GM23338 (cell line): ENCODE measurements at regions not wholly inside any gene's neighbourhood (a gene's known extent, or its start where the extent isn't known, plus 50 kb on each side); places are given as distances from the start of the nearest gene placed in this dataset.

ENCODE experiments used
- ATAC-seq: fragments of 200-7000 bp; cut with Tn5 transposase; 3 replicates; pipeline ENCODE4 v1.9.1; 2020
- DNase-seq: peaks from one replicate; pipeline ENCODE4 v3.0.0-alpha.2; 2015; ENCODE audit warnings: low spot score
- H2AFZ ChIP-seq: fragments of 200-600 bp; sonication (generic); 2 replicates; pipeline ENCODE4 v1.8.0; 2016; ENCODE audit warnings: antibody characterized with exemption, mild to moderate bottlenecking, moderate library complexity
- H3F3A ChIP-seq: fragments of 200-600 bp; sonication (generic); replicated peaks from 2 replicates; pipeline ENCODE4 v1.8.0; 2017; ENCODE audit warnings: antibody characterized with exemption, mixed run types, low read depth
- H3K27ac ChIP-seq: fragments of 200-600 bp; sonication (generic); 2 replicates; pipeline ENCODE4 v1.6.1; 2016; ENCODE audit warnings: low read depth
- H3K27me3 ChIP-seq: fragments of 200-600 bp; sonication (generic); 2 replicates; pipeline ENCODE4 v1.8.0; 2016; ENCODE audit warnings: mild to moderate bottlenecking, mixed run types, moderate library complexity; ENCODE audit not compliant: insufficient read depth
- H3K36me3 ChIP-seq: fragments of 200-600 bp; sonication (generic); 2 replicates; pipeline ENCODE4 v1.8.0; 2016; ENCODE audit warnings: mild to moderate bottlenecking; ENCODE audit not compliant: insufficient read depth
- H3K4me1 ChIP-seq: fragments of 200-600 bp; sonication (generic); 2 replicates; pipeline ENCODE4 v1.8.0; 2016; ENCODE audit warnings: mild to moderate bottlenecking, moderate library complexity; ENCODE audit not compliant: insufficient read depth
- H3K4me2 ChIP-seq: fragments of 200-600 bp; sonication (generic); 2 replicates; pipeline ENCODE4 v1.7.1; 2017; ENCODE audit warnings: mixed run types
- H3K4me3 ChIP-seq: fragments of 200-600 bp; sonication (generic); 2 replicates; pipeline ENCODE4 v1.6.1; 2016; ENCODE audit warnings: mixed run types
- H3K79me2 ChIP-seq: fragments of 200-600 bp; sonication (generic); replicated peaks from 2 replicates; pipeline ENCODE4 v1.8.0; 2017; ENCODE audit warnings: mild to moderate bottlenecking; ENCODE audit not compliant: insufficient read depth
- H3K9me2 ChIP-seq: fragments of 200-600 bp; sonication (generic); 2 replicates; pipeline ENCODE4 v1.8.0; 2017; ENCODE audit not compliant: insufficient read depth
- H4K20me1 ChIP-seq: fragments of 200-600 bp; sonication (generic); replicated peaks from 2 replicates; pipeline ENCODE4 v1.8.0; 2017; ENCODE audit warnings: mild to moderate bottlenecking; ENCODE audit not compliant: insufficient read depth
- H3K27ac Mint-ChIP-seq: 2 replicates; pipeline ENCODE4 v1.8.0; 2020; ENCODE audit warnings: inconsistent platforms, mild to moderate bottlenecking, moderate library complexity, mixed read lengths
- H3K27me3 Mint-ChIP-seq: 3 replicates; pipeline ENCODE4 v1.8.0; 2022; ENCODE audit warnings: low read depth, mild to moderate bottlenecking, moderate library complexity, mixed read lengths, inconsistent platforms; ENCODE audit not compliant: insufficient read depth, poor library complexity
- H3K36me3 Mint-ChIP-seq: 3 replicates; pipeline ENCODE4 v1.8.0; 2021; ENCODE audit warnings: low read depth, mild to moderate bottlenecking, inconsistent platforms, moderate library complexity, mixed read lengths
- H3K4me1 Mint-ChIP-seq: 3 replicates; pipeline ENCODE4 v1.8.0; 2020; ENCODE audit warnings: mild to moderate bottlenecking, inconsistent platforms, mixed read lengths
- H3K4me3 Mint-ChIP-seq: 3 replicates; pipeline ENCODE4 v1.8.0; 2021; ENCODE audit warnings: moderate library complexity, mild to moderate bottlenecking, inconsistent platforms, mixed read lengths
- H3K9me3 Mint-ChIP-seq: 3 replicates; pipeline ENCODE4 v1.8.0; 2020; ENCODE audit warnings: moderate library complexity, mild to moderate bottlenecking, inconsistent platforms, mixed read lengths
- CREB1 ChIP-seq: fragments of 250-450 bp; sonication (Bioruptor Pico); IDR thresholded peaks from 2 replicates; pipeline ENCODE4 v1.5.0; 2020; ENCODE audit warnings: low read depth, mild to moderate bottlenecking, moderate library complexity
- EZH2 ChIP-seq: fragments of 200-600 bp; sonication (generic); IDR thresholded peaks from one replicate; pipeline ENCODE4 v1.8.0; 2017; ENCODE audit warnings: antibody characterized with exemption, mild to moderate bottlenecking, low read depth; ENCODE audit not compliant: unreplicated experiment
- EZH2phosphoT487 ChIP-seq: fragments of 200-600 bp; sonication (generic); IDR thresholded peaks from one replicate; pipeline ENCODE4 v1.8.1; 2018; ENCODE audit warnings: antibody characterized with exemption; ENCODE audit not compliant: unreplicated experiment
- JUNB ChIP-seq: IDR thresholded peaks from one replicate; pipeline ENCODE4 v1.6.1; 2016; ENCODE audit warnings: antibody characterized with exemption; ENCODE audit not compliant: unreplicated experiment
- NANOG ChIP-seq: IDR thresholded peaks from 2 replicates; pipeline ENCODE4 v1.6.1; 2016; ENCODE audit warnings: antibody characterized with exemption, borderline replicate concordance
- POLR2AphosphoS5 ChIP-seq: IDR thresholded peaks from 2 replicates; pipeline ENCODE4 v1.6.1; 2016; ENCODE audit warnings: antibody characterized with exemption, low read depth
- REST ChIP-seq: IDR thresholded peaks from one replicate; pipeline ENCODE4 v1.6.1; 2018; ENCODE audit warnings: antibody characterized with exemption; ENCODE audit not compliant: unreplicated experiment
- STAT1 ChIP-seq: IDR thresholded peaks from one replicate; pipeline ENCODE4 v1.6.1; 2016; ENCODE audit warnings: antibody characterized with exemption; ENCODE audit not compliant: unreplicated experiment
- ZNF114 ChIP-seq: fragments of 250-450 bp; sonication (Bioruptor Pico); IDR thresholded peaks from 2 replicates; pipeline ENCODE4 v1.5.0; 2020; ENCODE audit warnings: mild to moderate bottlenecking, moderate library complexity
- ZNF331 ChIP-seq: fragments of 250-450 bp; sonication (Bioruptor Pico); IDR thresholded peaks from 2 replicates; pipeline ENCODE4 v1.5.0; 2020; ENCODE audit warnings: low read depth, mild to moderate bottlenecking, moderate library complexity
- ZNF462 ChIP-seq: fragments of 250-450 bp; sonication (Bioruptor Pico); IDR thresholded peaks from 2 replicates; pipeline ENCODE4 v1.5.0; 2020; ENCODE audit warnings: mild to moderate bottlenecking, moderate library complexity
- TF ChIP-seq, protein P1 (sequence below), 2 experiments: fragments of 200-600 bp in 1 of 2; sonication (generic) in 1 of 2; conservative IDR thresholded peaks; 2 replicates each; pipeline versions ENCODE4 v1.5.1 to v1.6.1; 2016 to 2017; ENCODE audit warnings: antibody characterized with exemption in 2 of 2, low read depth in 2 of 2, mild to moderate bottlenecking in 2 of 2, moderate library complexity in 1 of 2
- TF ChIP-seq, protein P2 (sequence below): IDR thresholded peaks from 2 replicates; pipeline ENCODE4 v1.6.1; 2016; ENCODE audit warnings: antibody characterized with exemption

GRCh38 chr16:79903471-79903870 lies 302.9 kb upstream of the MAF start:
- TF ChIP-seq EZH2 (no peak), POLR2AphosphoS5 (no peak), JUNB (no peak), REST (no peak), ZNF462 (CRISPR knock-in tag) (no peak), EZH2phosphoT487 (no peak), STAT1 (no peak), NANOG (no peak), ZNF114 (CRISPR knock-in tag) (no peak), CREB1 (no peak), ZNF331 (CRISPR knock-in tag) (no peak)
- TF ChIP-seq, protein P1, sequence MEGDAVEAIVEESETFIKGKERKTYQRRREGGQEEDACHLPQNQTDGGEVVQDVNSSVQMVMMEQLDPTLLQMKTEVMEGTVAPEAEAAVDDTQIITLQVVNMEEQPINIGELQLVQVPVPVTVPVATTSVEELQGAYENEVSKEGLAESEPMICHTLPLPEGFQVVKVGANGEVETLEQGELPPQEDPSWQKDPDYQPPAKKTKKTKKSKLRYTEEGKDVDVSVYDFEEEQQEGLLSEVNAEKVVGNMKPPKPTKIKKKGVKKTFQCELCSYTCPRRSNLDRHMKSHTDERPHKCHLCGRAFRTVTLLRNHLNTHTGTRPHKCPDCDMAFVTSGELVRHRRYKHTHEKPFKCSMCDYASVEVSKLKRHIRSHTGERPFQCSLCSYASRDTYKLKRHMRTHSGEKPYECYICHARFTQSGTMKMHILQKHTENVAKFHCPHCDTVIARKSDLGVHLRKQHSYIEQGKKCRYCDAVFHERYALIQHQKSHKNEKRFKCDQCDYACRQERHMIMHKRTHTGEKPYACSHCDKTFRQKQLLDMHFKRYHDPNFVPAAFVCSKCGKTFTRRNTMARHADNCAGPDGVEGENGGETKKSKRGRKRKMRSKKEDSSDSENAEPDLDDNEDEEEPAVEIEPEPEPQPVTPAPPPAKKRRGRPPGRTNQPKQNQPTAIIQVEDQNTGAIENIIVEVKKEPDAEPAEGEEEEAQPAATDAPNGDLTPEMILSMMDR (conservative IDR thresholded peaks at IDR 0.05; ENCODE audit: low read depth in 2 of 2) = no peak
- TF ChIP-seq, protein P2, sequence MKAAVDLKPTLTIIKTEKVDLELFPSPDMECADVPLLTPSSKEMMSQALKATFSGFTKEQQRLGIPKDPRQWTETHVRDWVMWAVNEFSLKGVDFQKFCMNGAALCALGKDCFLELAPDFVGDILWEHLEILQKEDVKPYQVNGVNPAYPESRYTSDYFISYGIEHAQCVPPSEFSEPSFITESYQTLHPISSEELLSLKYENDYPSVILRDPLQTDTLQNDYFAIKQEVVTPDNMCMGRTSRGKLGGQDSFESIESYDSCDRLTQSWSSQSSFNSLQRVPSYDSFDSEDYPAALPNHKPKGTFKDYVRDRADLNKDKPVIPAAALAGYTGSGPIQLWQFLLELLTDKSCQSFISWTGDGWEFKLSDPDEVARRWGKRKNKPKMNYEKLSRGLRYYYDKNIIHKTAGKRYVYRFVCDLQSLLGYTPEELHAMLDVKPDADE = no peak
- Histone ChIP-seq H3K27me3 (no peaks in the 10 kb centered on the region), H3K9me2 (peaks cover 2% of the 10 kb centered on the region), H3K79me2 (no peaks in the 10 kb centered on the region), H3K4me2 (no peak overlapping the region), H3K4me3 (no peak overlapping the region), H2AFZ (no peak overlapping the region), H3K4me1 (no peaks in the 10 kb centered on the region), H3K27ac (no peak overlapping the region), H4K20me1 (no peaks in the 10 kb centered on the region), H3F3A (no peaks in the 10 kb centered on the region), H3K36me3 (no peaks in the 10 kb centered on the region)
- Mint-ChIP-seq H3K9me3 (peaks cover 8% of the 10 kb centered on the region; the same call in 1 of the 3 replicates), H3K4me1 (peaks cover 6% of the 10 kb centered on the region; the same call in 2 of the 3 replicates), H3K36me3 (no peaks in the 10 kb centered on the region), H3K27me3 (peaks cover 5% of the 10 kb centered on the region), H3K27ac (no peak overlapping the region), H3K4me3 (no peak overlapping the region)
- DNase-seq (no peak), ATAC-seq (no peak)
